RWPE2 (cell line): ENCODE measurements at regions not wholly inside any gene's neighbourhood (a gene's known extent, or its start where the extent isn't known, plus 50 kb on each side); places are given as distances from the start of the nearest gene placed in this dataset.

ENCODE experiments used
- ATAC-seq: fragments of 200-7000 bp; cut with Tn5 transposase; 3 replicates; pipeline ENCODE4 v1.9.1; 2021; ENCODE audit warnings: low read depth
- DNase-seq: peaks from one replicate; pipeline ENCODE4 v3.0.0-alpha.2; 2020; ENCODE audit warnings: low spot score
- H3K27ac ChIP-seq: fragments of 450-650 bp; 2 replicates; pipeline ENCODE4 v1.5.1; 2017; ENCODE audit warnings: mild to moderate bottlenecking; ENCODE audit not compliant: poor library complexity, severe bottlenecking
- H3K27me3 ChIP-seq: fragments of 250-450 bp; sonication (Bioruptor Pico); 2 replicates; pipeline ENCODE4 v1.5.1; 2021; ENCODE audit warnings: mild to moderate bottlenecking, moderate library complexity; ENCODE audit not compliant: insufficient read depth, poor library complexity, severe bottlenecking
- H3K36me3 ChIP-seq: fragments of 250-450 bp; sonication (Bioruptor Pico); 2 replicates; pipeline ENCODE4 v1.5.1; 2020; ENCODE audit warnings: low read depth, mild to moderate bottlenecking, moderate library complexity
- H3K4me1 ChIP-seq: fragments of 250-450 bp; sonication (Bioruptor Pico); 2 replicates; pipeline ENCODE4 v1.5.1; 2021; ENCODE audit warnings: mild to moderate bottlenecking, moderate library complexity; ENCODE audit not compliant: insufficient read depth, poor library complexity, severe bottlenecking
- H3K4me3 ChIP-seq: fragments of 250-450 bp; sonication (Bioruptor Pico); 2 replicates; pipeline ENCODE4 v1.5.1; 2021; ENCODE audit warnings: mild to moderate bottlenecking, moderate library complexity; ENCODE audit not compliant: severe bottlenecking
- H3K9me3 ChIP-seq: fragments of 250-450 bp; sonication (Bioruptor Pico); 2 replicates; pipeline ENCODE4 v1.5.1; 2021; ENCODE audit warnings: mild to moderate bottlenecking, moderate library complexity; ENCODE audit not compliant: severe bottlenecking
- TF ChIP-seq, protein P1 (sequence below): fragments of 450-650 bp; IDR thresholded peaks from one replicate; pipeline ENCODE4 v1.5.1; 2017; ENCODE audit warnings: mild to moderate bottlenecking, moderate library complexity; ENCODE audit not compliant: poor library complexity, severe bottlenecking

DNA sequence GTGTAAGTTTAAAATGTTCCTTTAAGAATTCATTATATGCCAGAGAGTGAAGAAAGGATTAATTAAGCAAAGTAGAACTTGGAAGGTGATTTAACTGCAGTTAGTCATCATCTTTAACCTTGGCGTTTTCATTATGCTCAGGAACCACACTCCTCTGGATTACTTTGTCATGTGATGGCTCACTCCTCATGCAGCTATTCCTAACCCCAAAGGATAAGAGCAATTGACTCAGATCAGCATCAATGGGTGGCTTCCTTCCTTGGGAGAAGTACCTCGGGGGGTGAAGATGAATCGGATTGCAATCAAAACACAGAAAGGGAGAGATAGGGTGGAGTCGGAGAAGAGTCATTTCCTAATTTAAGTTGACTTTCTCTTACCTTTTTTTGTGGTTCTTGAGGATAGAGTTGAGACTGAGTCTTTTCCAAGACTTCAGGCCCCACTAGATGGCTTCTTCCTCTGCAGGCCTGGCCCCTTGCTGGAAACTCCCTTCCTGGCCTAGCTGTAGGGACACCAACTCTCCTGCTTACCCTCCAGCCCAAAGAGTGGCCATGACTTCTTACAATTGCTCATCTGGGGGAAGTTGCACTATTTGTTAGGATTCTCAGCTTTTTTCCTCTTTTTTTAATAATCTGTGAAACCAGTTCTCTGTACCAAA, 238.6 kb upstream of the DDHD1 start:
- no peak for DNase-seq

DNA sequence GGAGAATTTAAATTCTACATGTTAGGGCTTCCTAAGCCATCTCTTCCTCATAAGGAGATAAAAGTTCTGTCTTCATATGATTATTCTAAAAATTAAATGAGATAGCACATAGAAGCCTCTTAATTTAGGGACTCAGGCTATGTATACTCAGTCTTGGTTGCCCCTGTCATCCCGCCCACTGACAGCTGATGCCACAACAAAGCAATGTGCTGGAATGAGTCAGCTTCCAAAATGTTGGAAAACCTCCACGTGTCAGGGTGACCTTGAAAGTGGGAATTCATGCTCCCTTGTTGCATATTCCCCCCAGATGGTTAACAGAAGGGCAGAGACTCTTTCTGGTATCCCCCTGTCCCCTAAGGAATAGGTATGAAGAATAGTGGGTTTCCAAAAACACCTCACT, 238.0 kb upstream of the DDHD1 start:
- H3K27ac ChIP-seq, result peak overlapping the region; percentile 44
- TF ChIP-seq, protein P1, sequence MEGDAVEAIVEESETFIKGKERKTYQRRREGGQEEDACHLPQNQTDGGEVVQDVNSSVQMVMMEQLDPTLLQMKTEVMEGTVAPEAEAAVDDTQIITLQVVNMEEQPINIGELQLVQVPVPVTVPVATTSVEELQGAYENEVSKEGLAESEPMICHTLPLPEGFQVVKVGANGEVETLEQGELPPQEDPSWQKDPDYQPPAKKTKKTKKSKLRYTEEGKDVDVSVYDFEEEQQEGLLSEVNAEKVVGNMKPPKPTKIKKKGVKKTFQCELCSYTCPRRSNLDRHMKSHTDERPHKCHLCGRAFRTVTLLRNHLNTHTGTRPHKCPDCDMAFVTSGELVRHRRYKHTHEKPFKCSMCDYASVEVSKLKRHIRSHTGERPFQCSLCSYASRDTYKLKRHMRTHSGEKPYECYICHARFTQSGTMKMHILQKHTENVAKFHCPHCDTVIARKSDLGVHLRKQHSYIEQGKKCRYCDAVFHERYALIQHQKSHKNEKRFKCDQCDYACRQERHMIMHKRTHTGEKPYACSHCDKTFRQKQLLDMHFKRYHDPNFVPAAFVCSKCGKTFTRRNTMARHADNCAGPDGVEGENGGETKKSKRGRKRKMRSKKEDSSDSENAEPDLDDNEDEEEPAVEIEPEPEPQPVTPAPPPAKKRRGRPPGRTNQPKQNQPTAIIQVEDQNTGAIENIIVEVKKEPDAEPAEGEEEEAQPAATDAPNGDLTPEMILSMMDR, result no peak
- no peak for DNase-seq
- no peaks in the 10 kb centered on the region for H3K36me3 ChIP-seq
- H3K4me3 ChIP-seq, result no peak overlapping the region
- peaks cover 23% of the 10 kb centered on the region for H3K4me1 ChIP-seq
- no peaks in the 10 kb centered on the region for H3K9me3 ChIP-seq
- H3K27me3 ChIP-seq, result no peaks in the 10 kb centered on the region
- no peak; the same call in 2 of the 3 replicates for ATAC-seq

More for the DNA sequence above, 238.6 kb upstream of the DDHD1 start:
- Histone ChIP-seq H3K9me3 (no peaks in the 10 kb centered on the region), H3K27me3 (no peaks in the 10 kb centered on the region), H3K27ac (peak overlapping the region; percentile 44), H3K4me3 (no peak overlapping the region), H3K4me1 (peaks cover 23% of the 10 kb centered on the region), H3K36me3 (no peaks in the 10 kb centered on the region)
- ATAC-seq, result peak; percentile 94
- TF ChIP-seq, protein P1, result no peak

DNA sequence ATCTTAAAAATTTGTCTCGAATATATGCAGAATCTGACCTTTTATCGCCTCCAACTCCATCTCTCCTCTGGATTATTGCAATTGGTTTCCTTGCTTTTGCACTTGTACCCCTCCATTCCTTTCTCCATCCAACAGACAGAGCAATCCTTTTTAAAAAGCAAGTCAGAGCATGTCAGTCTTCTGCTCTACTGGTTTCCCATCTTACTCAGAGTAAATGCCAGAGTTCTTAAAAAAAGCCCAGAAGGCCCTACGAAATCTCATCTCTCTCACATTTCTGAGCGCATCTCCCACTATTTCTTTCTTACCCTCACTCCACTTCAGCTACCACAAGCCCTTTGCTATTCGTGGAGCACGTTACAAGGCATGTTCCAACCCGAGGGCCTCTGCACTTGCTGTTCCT, 236.9 kb upstream of the DDHD1 start:
- no peak for ATAC-seq
- H3K27me3 ChIP-seq, result no peaks in the 10 kb centered on the region
- no peaks in the 10 kb centered on the region for H3K36me3 ChIP-seq
- TF ChIP-seq, protein P1, result no peak
- no peaks in the 10 kb centered on the region for H3K9me3 ChIP-seq
- H3K4me3 ChIP-seq, result no peak overlapping the region
- no peak for DNase-seq
- peaks cover 23% of the 10 kb centered on the region for H3K4me1 ChIP-seq
- H3K27ac ChIP-seq, result no peak overlapping the region

DNA sequence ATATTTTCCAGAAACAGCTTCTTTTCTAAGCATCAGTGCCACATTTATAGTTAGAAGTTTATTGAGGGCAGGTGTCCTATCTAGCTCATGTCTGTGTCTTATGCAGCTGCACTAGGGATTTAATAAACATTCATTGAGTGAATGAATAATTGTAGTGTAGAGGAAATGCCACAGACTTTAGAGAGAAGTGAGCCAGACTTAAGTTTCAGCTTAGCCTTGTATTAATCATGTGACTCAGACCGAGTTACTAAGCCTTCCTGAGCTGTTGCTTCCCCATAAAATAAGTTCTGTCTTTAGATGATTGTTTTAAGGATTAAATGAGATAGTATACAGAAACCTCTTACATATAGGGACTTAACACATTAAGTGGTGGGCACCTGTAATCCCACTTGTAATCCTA, 236.1 kb upstream of the DDHD1 start:
- Histone ChIP-seq H3K4me1 (peaks cover 24% of the 10 kb centered on the region), H3K27ac (no peak overlapping the region), H3K4me3 (no peak overlapping the region), H3K9me3 (no peaks in the 10 kb centered on the region), H3K27me3 (no peaks in the 10 kb centered on the region), H3K36me3 (no peaks in the 10 kb centered on the region)
- TF ChIP-seq, protein P1, result no peak
- DNase-seq (no peak), ATAC-seq (0 out of 3 replicates have a peak, but pooled peaks have one; percentile 37)

- no peak for DNase-seq
- Histone ChIP-seq H3K4me1 (peaks cover 18% of the 10 kb centered on the region), H3K9me3 (no peaks in the 10 kb centered on the region), H3K4me3 (no peak overlapping the region), H3K36me3 (no peaks in the 10 kb centered on the region), H3K27ac (no peak overlapping the region), H3K27me3 (no peaks in the 10 kb centered on the region)
- no peak for ATAC-seq
- TF ChIP-seq, protein P1, result no peak
These were observed 233.2 kb upstream of the DDHD1 start for GRCh38 chr14:53386362-53386761.
